ENCODE measurements at regions not wholly inside any gene's neighbourhood (a gene's known extent, or its start where the extent isn't known, plus 50 kb on each side); places are given as distances from the start of the nearest gene placed in this dataset.
"Not testable (repeated sequence)": the region's sequence is repeated elsewhere in the genome, so short reads cannot be mapped to it uniquely, and the experiment has no call there.

DNA sequence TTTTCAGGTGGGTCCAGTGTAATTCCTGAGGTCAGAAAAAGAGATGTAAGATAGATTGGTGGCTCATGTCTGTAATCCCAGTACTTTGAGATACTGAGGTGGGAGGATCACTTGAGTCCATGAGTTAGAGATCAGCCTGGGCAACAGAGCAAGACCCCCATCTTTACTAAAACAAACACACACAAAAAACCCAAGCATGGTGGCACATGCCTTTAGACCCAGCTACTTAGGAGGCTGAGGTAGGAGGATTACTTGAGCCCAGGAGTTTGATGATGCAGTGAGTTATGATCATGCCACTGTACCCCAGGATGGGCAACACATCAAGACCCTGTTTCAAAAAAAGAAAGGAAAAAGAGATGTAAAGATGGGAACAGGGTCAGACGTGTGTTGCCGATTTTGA lies 857.4 kb upstream of the NDST4 start:
- H3K9ac ChIP-seq (ENCODE audit: low read length), result no peak overlapping the region
- no peak overlapping the region for H3K4me3 ChIP-seq (ENCODE audit: low read length)
- peaks cover 31% of the 10 kb centered on the region for H3K4me1 ChIP-seq (ENCODE audit: control insufficient read depth, low read depth, low read length)
- H3K27ac ChIP-seq (ENCODE audit: low read length), result no peak overlapping the region
- no peaks in the 10 kb centered on the region for H3K9me3 ChIP-seq (ENCODE audit: control insufficient read depth, low read depth, low read length)
- no peaks in the 10 kb centered on the region for H3K36me3 ChIP-seq (ENCODE audit: control insufficient read depth, low read depth, low read length)
- H3K27me3 ChIP-seq (ENCODE audit: control insufficient read depth, insufficient read depth, low read length), result no peaks in the 10 kb centered on the region

DNA sequence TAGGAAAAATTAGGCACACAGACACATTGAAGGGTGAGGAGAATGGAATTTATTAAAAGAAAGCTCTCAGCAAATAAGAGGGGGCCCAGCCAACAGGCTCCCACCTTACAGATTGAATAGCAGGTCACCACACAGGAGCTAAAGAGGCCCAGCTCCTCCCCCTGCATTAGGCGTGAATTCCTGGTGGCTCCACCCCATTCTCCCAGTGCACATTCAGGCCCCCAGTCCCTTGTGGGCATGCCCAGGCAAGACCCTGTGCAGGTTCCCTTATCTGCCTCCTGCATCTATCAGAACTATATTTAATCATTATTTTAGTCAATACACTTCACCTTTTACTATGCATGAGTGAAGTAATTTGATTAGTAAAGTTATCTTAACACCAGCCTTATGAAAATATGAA lies 856.3 kb upstream of the NDST4 start:
- peaks cover 25% of the 10 kb centered on the region for H3K4me1 ChIP-seq (ENCODE audit: control insufficient read depth, low read depth, low read length)

DNA sequence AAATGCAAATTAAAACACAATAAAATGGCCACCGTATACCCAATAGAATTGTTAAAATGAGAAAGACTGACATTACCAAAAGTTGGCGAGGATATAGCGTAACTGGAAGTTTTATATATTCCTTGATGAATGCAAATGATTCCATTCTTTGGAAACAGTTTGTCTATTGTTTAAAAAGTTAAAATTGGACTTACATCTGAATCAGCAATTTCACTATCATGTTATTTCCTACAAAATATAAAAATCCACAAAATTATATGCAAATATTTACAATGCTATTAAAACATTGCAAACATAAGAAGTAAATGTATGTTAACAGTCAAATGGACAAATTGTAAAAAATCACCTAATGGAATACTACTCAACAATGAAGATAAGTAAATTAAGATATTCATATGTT lies 852.2 kb upstream of the NDST4 start:
- Histone ChIP-seq H3K27me3 (ENCODE audit: control insufficient read depth, insufficient read depth, low read length) (no peaks in the 10 kb centered on the region), H3K9ac (ENCODE audit: low read length) (no peak overlapping the region), H3K27ac (ENCODE audit: low read length) (no peak overlapping the region), H3K9me3 (ENCODE audit: control insufficient read depth, low read depth, low read length) (no peaks in the 10 kb centered on the region), H3K36me3 (ENCODE audit: control insufficient read depth, low read depth, low read length) (no peaks in the 10 kb centered on the region), H3K4me1 (ENCODE audit: control insufficient read depth, low read depth, low read length) (no peaks in the 10 kb centered on the region), H3K4me3 (ENCODE audit: low read length) (no peak overlapping the region)

More for the DNA sequence above, 856.3 kb upstream of the NDST4 start:
- H3K4me3 ChIP-seq (ENCODE audit: low read length), result no peak overlapping the region
- H3K27me3 ChIP-seq (ENCODE audit: control insufficient read depth, insufficient read depth, low read length), result no peaks in the 10 kb centered on the region
- H3K36me3 ChIP-seq (ENCODE audit: control insufficient read depth, low read depth, low read length), result no peaks in the 10 kb centered on the region
- no peak overlapping the region for H3K27ac ChIP-seq (ENCODE audit: low read length)
- H3K9me3 ChIP-seq (ENCODE audit: control insufficient read depth, low read depth, low read length), result no peaks in the 10 kb centered on the region
- no peak overlapping the region for H3K9ac ChIP-seq (ENCODE audit: low read length)

DNA sequence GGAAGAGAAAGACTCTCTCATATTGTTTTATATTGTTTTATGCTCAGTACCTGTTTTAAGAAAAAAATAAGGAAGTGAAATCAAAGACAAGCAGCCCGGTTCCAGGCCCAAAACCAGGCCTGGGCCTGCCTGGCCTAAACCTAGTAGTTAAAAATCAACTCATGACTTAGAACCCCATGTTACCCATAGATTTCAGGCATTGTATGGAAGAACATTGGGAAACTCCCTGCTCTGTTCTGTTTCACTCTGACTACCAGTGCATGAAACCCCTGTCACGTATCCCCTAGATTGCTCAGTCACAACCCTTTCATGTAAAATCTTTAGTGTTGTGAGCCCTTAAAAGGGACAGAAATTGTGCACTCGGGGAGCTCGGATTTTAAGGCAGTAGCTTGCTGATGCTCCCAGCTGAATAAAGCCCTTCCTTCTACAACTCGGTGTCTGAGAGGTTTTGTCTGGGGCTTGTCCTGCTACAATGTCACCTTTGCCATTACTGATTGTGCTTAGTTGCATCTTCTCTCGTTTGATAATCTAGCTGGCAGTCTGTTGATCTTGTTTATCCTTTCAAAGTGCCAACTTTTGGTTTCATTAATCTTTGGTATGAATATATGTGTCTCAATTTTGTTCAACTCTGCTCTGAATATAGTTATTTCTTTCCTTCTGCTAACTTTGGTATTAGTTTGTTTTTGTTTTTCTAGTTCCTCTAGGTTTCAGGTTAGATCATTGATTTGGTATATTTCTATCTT lies 842.8 kb upstream of the NDST4 start:
- not testable (repeated sequence) for H3K36me3 ChIP-seq (ENCODE audit: control insufficient read depth, low read depth, low read length); H3K4me3 ChIP-seq (ENCODE audit: low read length); H3K27ac ChIP-seq (ENCODE audit: low read length); H3K27me3 ChIP-seq (ENCODE audit: control insufficient read depth, insufficient read depth, low read length); H3K9ac ChIP-seq (ENCODE audit: low read length); H3K4me1 ChIP-seq (ENCODE audit: control insufficient read depth, low read depth, low read length); H3K9me3 ChIP-seq (ENCODE audit: control insufficient read depth, low read depth, low read length)

DNA sequence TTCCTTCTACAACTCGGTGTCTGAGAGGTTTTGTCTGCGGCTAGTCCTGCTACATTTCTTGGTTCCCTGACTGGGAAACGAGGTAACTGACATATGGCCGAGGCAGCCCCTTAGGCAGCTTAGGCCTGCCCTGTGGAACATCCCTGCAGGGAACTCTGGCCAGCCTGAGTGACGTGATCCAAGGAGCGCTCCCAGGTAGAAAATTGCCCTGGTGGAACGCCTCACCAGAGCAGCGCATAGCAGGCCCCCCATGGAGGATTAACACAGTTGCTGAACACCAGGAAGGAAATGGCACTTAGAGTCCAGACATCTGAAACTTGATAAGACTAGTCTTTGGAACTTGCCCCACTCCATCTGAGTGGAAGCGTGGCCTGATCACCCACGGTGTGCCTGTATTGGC lies 837.4 kb upstream of the NDST4 start:
- Histone ChIP-seq H3K27me3 (ENCODE audit: control insufficient read depth, insufficient read depth, low read length) (no peaks in the 10 kb centered on the region), H3K36me3 (ENCODE audit: control insufficient read depth, low read depth, low read length) (no peaks in the 10 kb centered on the region), H3K4me3 (ENCODE audit: low read length) (no peak overlapping the region), H3K9ac (ENCODE audit: low read length) (no peak overlapping the region), H3K4me1 (ENCODE audit: control insufficient read depth, low read depth, low read length) (no peaks in the 10 kb centered on the region), H3K27ac (ENCODE audit: low read length) (no peak overlapping the region), H3K9me3 (ENCODE audit: control insufficient read depth, low read depth, low read length) (no peaks in the 10 kb centered on the region)

DNA sequence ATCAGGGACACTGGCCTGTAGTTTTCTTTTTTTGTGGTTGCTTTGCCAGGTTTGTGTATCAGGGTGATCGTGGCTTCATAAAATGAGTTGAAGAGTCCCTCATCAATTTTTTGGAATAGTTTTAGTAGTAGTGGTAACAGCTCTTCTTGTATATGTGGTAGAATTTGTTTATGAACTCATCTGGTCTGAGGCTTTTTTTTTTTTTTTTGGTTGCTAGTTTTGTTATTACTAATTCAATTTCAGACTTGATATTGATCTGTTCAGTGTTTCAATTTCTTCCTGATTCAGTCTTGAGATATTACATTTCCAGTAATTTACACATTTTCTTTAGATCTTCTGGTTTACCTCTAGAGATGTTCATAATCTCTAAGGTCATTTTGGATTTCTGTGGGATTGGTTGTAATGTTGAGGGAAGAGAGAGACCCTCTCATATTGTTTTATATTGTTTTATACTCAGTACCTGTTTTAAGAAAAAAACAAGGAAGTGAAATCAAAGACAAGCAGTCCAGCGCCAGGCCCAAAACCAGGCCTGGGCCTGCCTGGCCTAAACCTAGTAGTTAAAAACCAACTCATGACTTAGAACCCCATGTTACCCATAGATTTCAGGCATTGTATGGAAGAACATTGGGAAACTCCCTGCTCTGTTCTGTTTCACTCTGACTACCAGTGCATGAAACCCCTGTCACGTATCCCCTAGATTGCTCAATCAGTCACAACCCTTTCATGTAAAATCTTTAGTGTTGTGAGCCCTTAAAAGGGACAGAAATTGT lies 836.7 kb upstream of the NDST4 start:
- not testable (repeated sequence) for H3K4me1 ChIP-seq (ENCODE audit: control insufficient read depth, low read depth, low read length); H3K9ac ChIP-seq (ENCODE audit: low read length)

DNA sequence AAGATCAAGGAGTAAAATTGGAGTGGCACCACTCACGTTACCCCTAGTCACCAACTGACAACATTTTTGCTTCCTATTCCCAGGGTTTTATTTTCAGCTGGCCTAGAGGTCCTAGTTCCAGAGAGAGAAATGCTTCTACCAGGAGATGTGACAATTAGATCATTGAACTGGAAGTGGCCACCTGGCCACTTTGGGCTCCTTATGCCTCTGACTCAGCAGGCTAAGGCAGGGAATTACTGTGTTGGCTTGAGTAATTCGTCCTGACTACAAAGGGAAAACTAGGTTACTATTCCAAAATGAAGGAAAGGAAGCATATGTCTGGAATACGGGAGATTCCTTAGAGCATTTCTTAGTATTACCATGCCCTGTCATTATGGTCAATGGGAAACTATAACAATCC lies 831.6 kb upstream of the NDST4 start:
- no peak overlapping the region for H3K9ac ChIP-seq (ENCODE audit: low read length)
- H3K27me3 ChIP-seq (ENCODE audit: control insufficient read depth, insufficient read depth, low read length), result no peaks in the 10 kb centered on the region
- H3K4me3 ChIP-seq (ENCODE audit: low read length), result no peak overlapping the region
- no peak overlapping the region for H3K27ac ChIP-seq (ENCODE audit: low read length)
- no peaks in the 10 kb centered on the region for H3K36me3 ChIP-seq (ENCODE audit: control insufficient read depth, low read depth, low read length)
- H3K9me3 ChIP-seq (ENCODE audit: control insufficient read depth, low read depth, low read length), result no peaks in the 10 kb centered on the region
- no peaks in the 10 kb centered on the region for H3K4me1 ChIP-seq (ENCODE audit: control insufficient read depth, low read depth, low read length)

More for the DNA sequence above, 836.7 kb upstream of the NDST4 start:
- H3K27me3 ChIP-seq (ENCODE audit: control insufficient read depth, insufficient read depth, low read length); H3K4me3 ChIP-seq (ENCODE audit: low read length); H3K27ac ChIP-seq (ENCODE audit: low read length); H3K9me3 ChIP-seq (ENCODE audit: control insufficient read depth, low read depth, low read length); H3K36me3 ChIP-seq (ENCODE audit: control insufficient read depth, low read depth, low read length): not testable (repeated sequence)

DNA sequence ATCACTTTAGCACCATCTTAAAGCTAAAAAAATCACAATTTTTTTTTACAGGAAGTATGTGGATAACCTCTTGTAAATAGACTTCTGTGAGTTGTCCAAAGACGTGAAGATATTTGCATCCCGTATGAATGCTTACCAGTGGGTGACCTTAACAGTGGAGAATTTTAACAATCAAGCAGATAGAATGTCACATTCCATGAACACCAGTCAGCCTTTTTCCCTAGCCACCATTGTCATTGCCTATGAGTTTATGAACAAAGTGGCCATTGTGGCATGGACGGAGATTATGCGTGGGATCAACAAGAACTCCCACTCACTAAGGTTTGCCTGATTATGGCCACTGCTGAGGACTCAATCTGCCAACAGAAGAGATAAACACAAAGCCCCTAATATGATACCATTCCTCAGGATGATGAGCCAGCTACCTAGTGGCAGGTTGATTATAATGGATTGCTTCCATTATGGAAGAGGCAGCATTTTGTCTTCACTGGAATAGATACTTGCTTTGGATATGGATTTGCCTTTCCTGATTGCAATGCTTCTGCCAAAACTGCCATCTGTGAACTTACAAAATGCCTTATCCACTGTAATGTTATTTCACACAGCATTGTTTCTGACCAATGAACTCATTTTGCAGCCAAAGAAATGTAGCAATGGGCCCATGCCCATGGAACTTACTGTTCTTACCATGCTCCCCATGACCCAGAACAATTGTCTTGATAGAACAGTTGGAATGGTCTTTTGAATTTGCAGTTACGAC lies 830.9 kb upstream of the NDST4 start:
- Histone ChIP-seq H3K9me3 (ENCODE audit: control insufficient read depth, low read depth, low read length) (no peaks in the 10 kb centered on the region), H3K27ac (ENCODE audit: low read length) (no peak overlapping the region), H3K36me3 (ENCODE audit: control insufficient read depth, low read depth, low read length) (no peaks in the 10 kb centered on the region), H3K9ac (ENCODE audit: low read length) (no peak overlapping the region), H3K27me3 (ENCODE audit: control insufficient read depth, insufficient read depth, low read length) (no peaks in the 10 kb centered on the region), H3K4me3 (ENCODE audit: low read length) (no peak overlapping the region), H3K4me1 (ENCODE audit: control insufficient read depth, low read depth, low read length) (no peaks in the 10 kb centered on the region)

DNA sequence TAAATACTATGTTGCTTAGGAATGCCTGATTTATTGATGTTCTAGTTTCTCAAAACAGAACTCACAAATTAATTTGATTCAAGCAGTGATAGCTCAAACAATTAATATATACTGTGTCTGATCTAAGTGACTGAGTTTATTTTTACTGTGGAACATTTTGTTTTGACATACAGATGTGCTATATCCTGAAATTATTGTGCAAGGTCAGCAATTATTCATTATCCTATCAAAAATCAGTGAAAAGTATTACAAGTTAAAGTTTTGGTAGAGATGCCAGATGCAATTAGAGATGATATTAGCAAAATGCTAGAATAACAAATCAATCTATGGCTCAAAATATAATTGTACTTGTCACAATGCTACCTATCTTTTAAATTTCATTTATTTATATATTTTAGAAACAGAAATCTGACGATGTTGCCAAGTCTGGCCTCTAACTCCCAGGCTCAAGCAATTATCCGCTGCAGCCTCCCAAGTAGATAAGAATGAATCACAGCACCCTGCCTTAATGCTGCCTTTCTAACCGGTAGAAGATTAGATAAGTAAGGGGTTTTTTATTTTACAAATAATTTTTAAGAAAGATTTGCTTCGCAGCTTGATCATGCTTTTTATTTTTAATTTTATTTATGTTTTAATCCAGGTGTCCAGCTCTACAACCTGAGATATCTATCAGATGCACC lies 825.5 kb upstream of the NDST4 start:
- H3K36me3 ChIP-seq (ENCODE audit: control insufficient read depth, low read depth, low read length), result no peaks in the 10 kb centered on the region
- no peaks in the 10 kb centered on the region for H3K9me3 ChIP-seq (ENCODE audit: control insufficient read depth, low read depth, low read length)
- H3K27me3 ChIP-seq (ENCODE audit: control insufficient read depth, insufficient read depth, low read length), result no peaks in the 10 kb centered on the region
- no peak overlapping the region for H3K4me3 ChIP-seq (ENCODE audit: low read length)
- H3K27ac ChIP-seq (ENCODE audit: low read length), result no peak overlapping the region
- no peaks in the 10 kb centered on the region for H3K4me1 ChIP-seq (ENCODE audit: control insufficient read depth, low read depth, low read length)
- no peak overlapping the region for H3K9ac ChIP-seq (ENCODE audit: low read length)

DNA sequence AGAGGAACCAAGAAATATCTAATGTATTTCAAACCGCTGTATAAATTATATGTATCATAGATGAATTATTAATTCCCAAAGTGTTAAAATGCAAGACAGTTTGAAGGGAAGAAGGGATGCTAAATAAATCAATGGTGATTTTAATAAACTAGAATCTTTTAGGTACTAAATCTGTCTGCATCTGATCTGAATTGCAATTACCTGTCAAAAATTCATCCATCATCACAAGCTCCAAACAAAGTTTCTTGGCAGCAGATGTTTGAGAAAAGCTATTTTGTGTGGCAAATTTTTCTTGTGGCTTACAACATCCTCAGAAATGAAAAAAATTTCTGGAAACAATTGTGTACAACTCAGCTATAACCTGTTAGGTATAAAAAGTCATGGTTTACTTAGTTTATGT lies 816.0 kb upstream of the NDST4 start:
- Histone ChIP-seq H3K9me3 (ENCODE audit: control insufficient read depth, low read depth, low read length) (no peaks in the 10 kb centered on the region), H3K36me3 (ENCODE audit: control insufficient read depth, low read depth, low read length) (no peaks in the 10 kb centered on the region), H3K4me3 (ENCODE audit: low read length) (no peak overlapping the region), H3K9ac (ENCODE audit: low read length) (no peak overlapping the region), H3K27ac (ENCODE audit: low read length) (no peak overlapping the region), H3K4me1 (ENCODE audit: control insufficient read depth, low read depth, low read length) (no peaks in the 10 kb centered on the region), H3K27me3 (ENCODE audit: control insufficient read depth, insufficient read depth, low read length) (no peaks in the 10 kb centered on the region)

DNA sequence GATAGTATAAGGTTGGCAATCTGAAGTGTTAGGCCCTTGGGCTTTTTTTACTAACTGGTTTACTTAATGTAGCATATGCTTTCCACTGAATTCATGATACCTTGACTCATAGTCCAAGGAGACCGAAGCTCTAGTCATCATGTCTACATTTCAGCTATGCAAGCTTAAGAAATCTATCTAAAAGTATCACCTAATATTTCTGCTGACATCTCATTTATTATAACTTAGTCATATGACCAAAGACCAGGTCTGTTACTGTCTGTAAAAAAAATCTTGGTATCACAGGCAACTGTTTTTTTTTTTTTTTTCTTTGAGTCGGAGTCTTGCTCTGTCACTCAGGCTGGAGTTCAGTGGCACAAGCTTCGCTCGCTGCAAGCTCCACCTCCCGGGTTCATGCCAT lies 814.0 kb upstream of the NDST4 start:
- no peak overlapping the region for H3K4me3 ChIP-seq (ENCODE audit: low read length)
- H3K27ac ChIP-seq (ENCODE audit: low read length), result no peak overlapping the region
- no peak overlapping the region for H3K9ac ChIP-seq (ENCODE audit: low read length)
- no peaks in the 10 kb centered on the region for H3K4me1 ChIP-seq (ENCODE audit: control insufficient read depth, low read depth, low read length)
- H3K27me3 ChIP-seq (ENCODE audit: control insufficient read depth, insufficient read depth, low read length), result no peaks in the 10 kb centered on the region
- no peaks in the 10 kb centered on the region for H3K9me3 ChIP-seq (ENCODE audit: control insufficient read depth, low read depth, low read length)
- H3K36me3 ChIP-seq (ENCODE audit: control insufficient read depth, low read depth, low read length), result no peaks in the 10 kb centered on the region

Measured in iPS-18a (cell line).